MCF 10A (cell line): ENCODE measurements at regions not wholly inside any gene's neighbourhood (a gene's known extent, or its start where the extent isn't known, plus 50 kb on each side); places are given as distances from the start of the nearest gene placed in this dataset.

Experiments used
- BruUV-seq: library from RNA; stranded (reverse); fragments of 400-500 nt; replicated peaks from 2 replicates; lab custom pipeline; 2021; lab: Mats Ljungman, UMichigan
- CTCF ChIA-PET: fragments of 300-600 bp; sonication (Branson Sonifier 250); formaldehyde crosslinking; extraction: SDS; loops from one replicate; lab custom pipeline; 2021; ENCODE audit warnings: antibody characterized with exemption, inconsistent platforms; lab: Yijun Ruan, JAX
- POLR2A ChIA-PET: fragments of 300-600, 350-650 bp; sonication (Branson Sonifier 250); formaldehyde crosslinking; extraction: SDS; loops from one replicate; lab custom pipeline; 2020; ENCODE audit warnings: antibody characterized with exemption, inconsistent platforms; lab: Yijun Ruan, JAX
- DNase-seq: peaks from one replicate; pipeline ENCODE4 v3.0.0-alpha.2; 2018; ENCODE audit not compliant: unreplicated experiment
- H3K27ac Mint-ChIP-seq: one replicate; pipeline ENCODE4 v1.8.0; 2022; ENCODE audit warnings: mild to moderate bottlenecking, low read depth, mixed read lengths; ENCODE audit not compliant: unreplicated experiment
- H3K27me3 Mint-ChIP-seq: one replicate; pipeline ENCODE4 v1.8.0; 2022; ENCODE audit warnings: mixed read lengths; ENCODE audit not compliant: insufficient read depth, unreplicated experiment
- H3K36me3 Mint-ChIP-seq: one replicate; pipeline ENCODE4 v1.8.0; 2022; ENCODE audit warnings: mild to moderate bottlenecking, moderate library complexity, mixed read lengths; ENCODE audit not compliant: insufficient read depth, unreplicated experiment
- H3K4me1 Mint-ChIP-seq: one replicate; pipeline ENCODE4 v1.8.0; 2022; ENCODE audit warnings: mixed read lengths; ENCODE audit not compliant: insufficient read depth, unreplicated experiment
- H3K4me3 Mint-ChIP-seq: one replicate; pipeline ENCODE4 v1.8.0; 2022; ENCODE audit warnings: mild to moderate bottlenecking, moderate library complexity, mixed read lengths; ENCODE audit not compliant: unreplicated experiment
- H3K9me3 Mint-ChIP-seq: one replicate; pipeline ENCODE4 v1.8.0; 2022; ENCODE audit warnings: mixed read lengths; ENCODE audit not compliant: unreplicated experiment
- CTCF ChIP-seq: fragments of 200-600 bp; IDR thresholded peaks from one replicate; pipeline ENCODE4 v1.8.0; 2022; ENCODE audit warnings: antibody characterized with exemption, mild to moderate bottlenecking; ENCODE audit not compliant: unreplicated experiment
- intact Hi-C: fragments of 100-400 bp; cut with micrococcal nuclease; formaldehyde crosslinking; loops from 2 replicates; pipeline ENCODE4 v1.14.1; 2022

GRCh38 chr13:38147050-38147449 is 202.6 kb upstream of the UFM1 start:
- Mint-ChIP-seq H3K9me3 (no peaks in the 10 kb centered on the region), H3K4me1 (peaks cover 9% of the 10 kb centered on the region), H3K27ac (peak overlapping the region; percentile 14), H3K27me3 (no peaks in the 10 kb centered on the region), H3K36me3 (no peaks in the 10 kb centered on the region), H3K4me3 (no peak overlapping the region)
- TF ChIP-seq CTCF: no peak
- intact Hi-C loops: no loop called here
- no TSS peak for BruUV-seq
- POLR2A ChIA-PET: interaction anchor here (0.9 kb wide), 1 partner anchor 9 kb away, joined by 3 read pairs; no protein-coding TSS in a partner anchor
- CTCF ChIA-PET: no interaction called here
- no peak for DNase-seq

GRCh38 chr13:38141792-38142191 is 207.9 kb upstream of the UFM1 start:
- H3K4me3 Mint-ChIP-seq: no peak overlapping the region
- intact Hi-C loops: no loop called here
- H3K27me3 Mint-ChIP-seq: no peaks in the 10 kb centered on the region
- peaks cover 13% of the 10 kb centered on the region for H3K4me1 Mint-ChIP-seq
- CTCF ChIA-PET: no interaction called here
- peak; percentile 64 for DNase-seq
- H3K9me3 Mint-ChIP-seq: no peaks in the 10 kb centered on the region
- POLR2A ChIA-PET: interaction anchor here (0.7 to 1.3 kb wide), 2 partner anchors 208 to 736 kb away, joined by 3 to 10 read pairs; partner anchors contain the start of gene UFM1
- no TSS peak for BruUV-seq
- TF ChIP-seq CTCF: no peak
- H3K27ac Mint-ChIP-seq: peak overlapping the region; percentile 74
- H3K36me3 Mint-ChIP-seq: no peaks in the 10 kb centered on the region

GRCh38 chr13:38135592-38135991 is 214.1 kb upstream of the UFM1 start:
- no peak overlapping the region for H3K4me3 Mint-ChIP-seq
- peaks cover 5% of the 10 kb centered on the region for H3K4me1 Mint-ChIP-seq
- POLR2A ChIA-PET: interaction anchor here (0.6 kb wide), 2 partner anchors 14 to 26 kb away, joined by 3 to 4 read pairs; no protein-coding TSS in a partner anchor
- no peaks in the 10 kb centered on the region for H3K9me3 Mint-ChIP-seq
- CTCF ChIA-PET: interaction anchor here (0.7 to 1.1 kb wide), 3 partner anchors 134 to 214 kb away, joined by 3 to 6 read pairs (median 3); partner anchors contain the start of gene UFM1
- no peaks in the 10 kb centered on the region for H3K27me3 Mint-ChIP-seq
- H3K36me3 Mint-ChIP-seq: no peaks in the 10 kb centered on the region
- TF ChIP-seq CTCF: no peak
- intact Hi-C loops: no loop called here
- peak overlapping the region; percentile 79 for H3K27ac Mint-ChIP-seq
- BruUV-seq: no TSS peak
- DNase-seq: peak; percentile 11

- ChIA-PET CTCF (no interaction called here), POLR2A (interaction anchor here (0.5 kb wide), 1 partner anchor 14 kb away, joined by 3 read pairs; no protein-coding TSS in a partner anchor)
- TF ChIP-seq CTCF: no peak
- no peak overlapping the region for H3K27ac Mint-ChIP-seq
- no peaks in the 10 kb centered on the region for H3K27me3 Mint-ChIP-seq
- intact Hi-C loops: no loop called here
- H3K4me3 Mint-ChIP-seq: no peak overlapping the region
- H3K9me3 Mint-ChIP-seq: no peaks in the 10 kb centered on the region
- H3K36me3 Mint-ChIP-seq: no peaks in the 10 kb centered on the region
- no peaks in the 10 kb centered on the region for H3K4me1 Mint-ChIP-seq
- BruUV-seq: no TSS peak
- DNase-seq: no peak
These were observed 228.4 kb upstream of the UFM1 start for GRCh38 chr13:38121267-38121666.
